HuH-7.5 (cell line): ENCODE measurements at regions not wholly inside any gene's neighbourhood (a gene's known extent, or its start where the extent isn't known, plus 50 kb on each side); places are given as distances from the start of the nearest gene placed in this dataset.

ENCODE experiments used
- DNase-seq: peaks from one replicate; pipeline ENCODE4 v3.0.0; 2011; ENCODE audit warnings: low spot score

GRCh38 chr2:13537771-13538349 lies 821.1 kb downstream of the TRIB2 start:
- DNase-seq: no peak

- DNase-seq: no peak
Measured at GRCh38 chr2:13539296-13539695, 822.6 kb downstream of the TRIB2 start.

- DNase-seq: no peak
Measured at GRCh38 chr2:13542061-13542460, 825.3 kb downstream of the TRIB2 start.

GRCh38 chr2:13542642-13543041 lies 825.9 kb downstream of the TRIB2 start:
- DNase-seq: no peak

GRCh38 chr2:13543550-13543949 lies 826.8 kb downstream of the TRIB2 start:
- no peak for DNase-seq

- no peak for DNase-seq
Measured at GRCh38 chr2:13545320-13545719, 828.6 kb downstream of the TRIB2 start.

- no peak for DNase-seq
Measured at GRCh38 chr2:13546131-13546530, 829.4 kb downstream of the TRIB2 start.

- DNase-seq: no peak
Measured at GRCh38 chr2:13550285-13551231, 833.8 kb downstream of the TRIB2 start.

- DNase-seq: no peak
Measured at GRCh38 chr2:13558368-13558767, 841.6 kb downstream of the TRIB2 start.

GRCh38 chr2:13560322-13560721 lies 843.6 kb downstream of the TRIB2 start:
- no peak for DNase-seq

- DNase-seq: no peak
Measured at GRCh38 chr2:13572466-13572865, 855.7 kb downstream of the TRIB2 start.

GRCh38 chr2:13574831-13575230 lies 858.1 kb downstream of the TRIB2 start:
- DNase-seq: no peak

- no peak for DNase-seq
Measured at GRCh38 chr2:13576406-13577036, 859.8 kb downstream of the TRIB2 start.

GRCh38 chr2:13578547-13578946 lies 861.8 kb downstream of the TRIB2 start:
- no peak for DNase-seq

- no peak for DNase-seq
Measured at GRCh38 chr2:13581471-13581870, 864.7 kb downstream of the TRIB2 start.

- no peak for DNase-seq
Measured at GRCh38 chr2:13583609-13584008, 866.9 kb downstream of the TRIB2 start.

GRCh38 chr2:13584020-13584419 lies 867.3 kb downstream of the TRIB2 start:
- no peak for DNase-seq

GRCh38 chr2:13585732-13586131 lies 869.0 kb downstream of the TRIB2 start:
- DNase-seq: no peak

GRCh38 chr2:13596233-13596632 lies 879.5 kb downstream of the TRIB2 start:
- no peak for DNase-seq

GRCh38 chr2:13597176-13597575 lies 880.4 kb downstream of the TRIB2 start:
- no peak for DNase-seq

GRCh38 chr2:13601506-13601905 lies 884.8 kb downstream of the TRIB2 start:
- DNase-seq: no peak

GRCh38 chr2:13604951-13605661 lies 888.4 kb downstream of the TRIB2 start:
- no peak for DNase-seq
